HuH-7.5 (cell line): ENCODE measurements at regions not wholly inside any gene's neighbourhood (a gene's known extent, or its start where the extent isn't known, plus 50 kb on each side); places are given as distances from the start of the nearest gene placed in this dataset.
"Not testable (repeated sequence)": the region's sequence is repeated elsewhere in the genome, so short reads cannot be mapped to it uniquely, and the experiment has no call there.

Experiments
- DNase-seq: peaks from one replicate; pipeline ENCODE4 v3.0.0; 2011; ENCODE audit warnings: low spot score

GRCh38 chr6:40152196-40152595 is 217.9 kb upstream of the MOCS1 start:
- DNase-seq = no peak

- no peak for DNase-seq
Measured at GRCh38 chr6:40148882-40149573, 214.8 kb upstream of the MOCS1 start.

- DNase-seq = no peak
Measured at GRCh38 chr6:40146902-40147301, 212.6 kb upstream of the MOCS1 start.

- DNase-seq = no peak
Measured at GRCh38 chr6:40139447-40139846, 205.2 kb upstream of the MOCS1 start.

- peak; percentile 38 for DNase-seq
Measured at GRCh38 chr6:40138273-40138720, 204.0 kb upstream of the MOCS1 start.

- no peak for DNase-seq
Measured at GRCh38 chr6:40135491-40136072, 201.3 kb upstream of the MOCS1 start.

- DNase-seq = not testable (repeated sequence)
Measured at GRCh38 chr6:40133981-40134380, 199.7 kb upstream of the MOCS1 start.

GRCh38 chr6:40131675-40132074 is 197.4 kb upstream of the MOCS1 start:
- DNase-seq = no peak

- DNase-seq = no peak
Measured at GRCh38 chr6:40128127-40128526, 193.9 kb upstream of the MOCS1 start.

GRCh38 chr6:40125680-40126394 is 191.6 kb upstream of the MOCS1 start:
- no peak for DNase-seq

GRCh38 chr6:40124924-40125323 is 190.7 kb upstream of the MOCS1 start:
- no peak for DNase-seq

GRCh38 chr6:40116832-40117231 is 182.6 kb upstream of the MOCS1 start:
- no peak for DNase-seq

GRCh38 chr6:40112350-40112749 is 178.1 kb upstream of the MOCS1 start:
- DNase-seq = no peak

GRCh38 chr6:40108736-40109135 is 174.5 kb upstream of the MOCS1 start:
- DNase-seq = no peak

GRCh38 chr6:40106840-40107239 is 172.6 kb upstream of the MOCS1 start:
- DNase-seq = no peak

- no peak for DNase-seq
Measured at GRCh38 chr6:40098774-40099173, 164.5 kb upstream of the MOCS1 start.

GRCh38 chr6:40097590-40097989 is 163.3 kb upstream of the MOCS1 start:
- DNase-seq = no peak

- DNase-seq = no peak
Measured at GRCh38 chr6:40083141-40083920, 149.1 kb upstream of the MOCS1 start.

GRCh38 chr6:40082278-40083043 is 148.2 kb upstream of the MOCS1 start:
- no peak for DNase-seq

- DNase-seq = no peak
Measured at GRCh38 chr6:40077736-40078135, 143.5 kb upstream of the MOCS1 start.

GRCh38 chr6:40077315-40077714 is 143.1 kb upstream of the MOCS1 start:
- no peak for DNase-seq
